K562 (cell line): ENCODE measurements at regions not wholly inside any gene's neighbourhood (a gene's known extent, or its start where the extent isn't known, plus 50 kb on each side); places are given as distances from the start of the nearest gene placed in this dataset.

Experiments used
- CREM ChIP-seq: IDR thresholded peaks from 2 replicates; pipeline ENCODE4 v1.6.1; 2014; ENCODE audit warnings: antibody characterized with exemption, low read depth
- E2F1 ChIP-seq: sonication (generic); formaldehyde crosslinking; IDR thresholded peaks from 2 replicates; pipeline ENCODE4 v1.8.1; 2023; ENCODE audit warnings: mild to moderate bottlenecking, missing genetic modification reagents, moderate library complexity
- EGR1 ChIP-seq: fragments of 450-650 bp; conservative IDR thresholded peaks from 2 replicates; pipeline ENCODE4 v1.6.1; 2017; ENCODE audit warnings: mild to moderate bottlenecking
- HDAC1 ChIP-seq, 2 experiments: fragments of 450-650 bp; IDR thresholded peaks; 2 replicates each; pipeline ENCODE4 v1.6.1; 2016 to 2017; ENCODE audit warnings: inconsistent platforms in 1 of 2, mild to moderate bottlenecking in 1 of 2, moderate library complexity in 1 of 2
- JUND ChIP-seq, 2 experiments: IDR thresholded peaks; 2 replicates in 1 of 2; 3 replicates in 1 of 2; pipeline ENCODE4 v1.6.1; 2011; ENCODE audit warnings: borderline replicate concordance in 2 of 2, low read depth in 2 of 2, low read length in 2 of 2, improper control_type of control experiment in 1 of 2, missing biosample characterization in 1 of 2, missing genetic modification characterization in 1 of 2, missing genetic modification reagents in 1 of 2
- MLLT1 ChIP-seq, 2 experiments: fragments of 450-650 bp; IDR thresholded peaks; 2 replicates each; pipeline ENCODE4 v1.6.1; 2016
- MNT ChIP-seq, 2 experiments: fragments of 450-650 bp; conservative IDR thresholded peaks; 2 replicates each; pipeline ENCODE4 v1.6.1; 2017; ENCODE audit warnings: mild to moderate bottlenecking in 2 of 2, moderate library complexity in 2 of 2
- POLR2B ChIP-seq: fragments of 450-650 bp; IDR thresholded peaks from 2 replicates; pipeline ENCODE4 v1.6.1; 2018; ENCODE audit warnings: low read depth; ENCODE audit not compliant: partially characterized antibody
- RCOR1 ChIP-seq, 2 experiments: IDR thresholded peaks; 2 replicates each; pipeline ENCODE4 v1.6.1; 2012; ENCODE audit warnings: low read depth in 2 of 2, low read length in 2 of 2, borderline replicate concordance in 1 of 2, improper control_type of control experiment in 1 of 2
- RUNX1 ChIP-seq: sonication (generic); IDR thresholded peaks from 2 replicates; pipeline ENCODE4 v1.6.1; 2016; ENCODE audit warnings: antibody characterized with exemption, low read depth
- SAFB2 ChIP-seq: fragments of 200-400 bp; formaldehyde crosslinking; IDR thresholded peaks from 2 replicates; pipeline ENCODE4 v1.6.1; 2018; ENCODE audit warnings: borderline replicate concordance, low read length, low read depth, moderate library complexity; ENCODE audit not compliant: severe bottlenecking
- SAP30 ChIP-seq: fragments of 200-600 bp; sonication (generic); IDR thresholded peaks from 2 replicates; pipeline ENCODE4 v1.6.1; 2012; ENCODE audit warnings: borderline replicate concordance, low read depth, mild to moderate bottlenecking, moderate library complexity, low read length, control low read depth, inconsistent platforms; ENCODE audit not compliant: insufficient read depth, poor library complexity, severe bottlenecking
- THRAP3 ChIP-seq: fragments of 450-650 bp; IDR thresholded peaks from 2 replicates; pipeline ENCODE4 v1.6.1; 2016; ENCODE audit warnings: mild to moderate bottlenecking, inconsistent platforms, borderline replicate concordance
- XRCC3 ChIP-seq: fragments of 450-650 bp; IDR thresholded peaks from 2 replicates; pipeline ENCODE4 v1.6.1; 2017; ENCODE audit warnings: mild to moderate bottlenecking, moderate library complexity
- XRCC5 ChIP-seq: fragments of 200-400 bp; formaldehyde crosslinking; IDR thresholded peaks from 2 replicates; pipeline ENCODE4 v1.6.1; 2017; ENCODE audit warnings: low read depth, mild to moderate bottlenecking, low read length
- ZNF24 ChIP-seq: fragments of 450-650 bp; IDR thresholded peaks from 2 replicates; pipeline ENCODE4 v1.6.1; 2016
- ZNF592 ChIP-seq: fragments of 450-650 bp; IDR thresholded peaks from 2 replicates; pipeline ENCODE4 v1.6.1; 2017; ENCODE audit warnings: antibody characterized with exemption, mild to moderate bottlenecking
- ZNF764 ChIP-seq: fragments of 250-450 bp; sonication (Bioruptor Pico); IDR thresholded peaks from 2 replicates; pipeline ENCODE4 v1.4.0; 2020; ENCODE audit warnings: low read depth, mild to moderate bottlenecking, moderate library complexity

- TF ChIP-seq ZNF764 (CRISPR knock-in tag) = no peak
- TF ChIP-seq SAP30 = no peak
- TF ChIP-seq HDAC1 (IDR thresholded peaks at IDR 0.05) = no peak
- 0 out of 2 replicates have a peak, but pooled peaks have one; percentile 33 for TF ChIP-seq THRAP3
- TF ChIP-seq MNT (conservative IDR thresholded peaks at IDR 0.05) = 0 out of 4 replicates have a peak, but pooled peaks of 1 of the 2 experiments have one; percentile 30
- TF ChIP-seq ZNF24 = peak; percentile 100
- no peak for TF ChIP-seq XRCC3
- TF ChIP-seq POLR2B = no peak
- no peak for TF ChIP-seq RUNX1
- no peak for TF ChIP-seq JUND (IDR thresholded peaks at IDR 0.05; ENCODE audit: borderline replicate concordance, low read depth, low read length)
- TF ChIP-seq JUND (tag; IDR thresholded peaks at IDR 0.05; ENCODE audit: borderline replicate concordance, low read depth, low read length) = no peak; the same call in 2 of the 3 replicates
- TF ChIP-seq ZNF592 = peak; percentile 63
- TF ChIP-seq SAFB2 = no peak
- TF ChIP-seq XRCC5 = peak; percentile 35; the same call in 1 of the 2 replicates
- TF ChIP-seq E2F1 (CRISPR knock-in tag) = no peak
- peak in 1 of 2 experiments; percentile 91; a peak in 2 of 4 replicates for TF ChIP-seq MLLT1 (IDR thresholded peaks at IDR 0.05)
- TF ChIP-seq RCOR1 (IDR thresholded peaks at IDR 0.05; ENCODE audit: borderline replicate concordance in 1 of 2, low read depth in 2 of 2, low read length in 2 of 2) = 0 out of 4 replicates have a peak, but pooled peaks of 1 of the 2 experiments have one; percentile 38
- TF ChIP-seq EGR1 = no peak
- TF ChIP-seq CREM = 0 out of 2 replicates have a peak, but pooled peaks have one; percentile 23
These were observed 58.7 kb upstream of the SLC2A12 start (continued) for GRCh38 chr6:134111062-134111677.
